Fibroblast of skin of back (primary cell): ENCODE measurements at regions not wholly inside any gene's neighbourhood (a gene's known extent, or its start where the extent isn't known, plus 50 kb on each side); places are given as distances from the start of the nearest gene placed in this dataset.

ENCODE experiments used
- DNase-seq: peaks from one replicate; pipeline ENCODE4 v3.0.0-alpha.2; 2013

GRCh38 chrX:39819921-39820849, 277.6 kb downstream of the BCOR start:
- DNase-seq, result no peak

GRCh38 chrX:39820938-39821708, 276.6 kb downstream of the BCOR start:
- peak; percentile 34 for DNase-seq

GRCh38 chrX:39821709-39822095, 276.1 kb downstream of the BCOR start:
- no peak for DNase-seq

- no peak for DNase-seq
Measured at GRCh38 chrX:39822133-39822748, 275.5 kb downstream of the BCOR start.

GRCh38 chrX:39823424-39823823, 274.3 kb downstream of the BCOR start:
- no peak for DNase-seq

GRCh38 chrX:39823854-39824253, 273.9 kb downstream of the BCOR start:
- no peak for DNase-seq

GRCh38 chrX:39826813-39827543, 270.8 kb downstream of the BCOR start:
- DNase-seq, result no peak

- DNase-seq, result no peak
Measured at GRCh38 chrX:39827951-39828350, 269.8 kb downstream of the BCOR start.

GRCh38 chrX:39828971-39829370, 268.8 kb downstream of the BCOR start:
- peak; percentile 60 for DNase-seq

- no peak for DNase-seq
Measured at GRCh38 chrX:39829965-39830364, 267.8 kb downstream of the BCOR start.

GRCh38 chrX:39830414-39830813, 267.3 kb downstream of the BCOR start:
- DNase-seq, result no peak

GRCh38 chrX:39832211-39832610, 265.5 kb downstream of the BCOR start:
- DNase-seq, result no peak

- DNase-seq, result no peak
Measured at GRCh38 chrX:39834600-39834999, 263.2 kb downstream of the BCOR start.

- DNase-seq, result no peak
Measured at GRCh38 chrX:39835241-39835640, 262.5 kb downstream of the BCOR start.

- DNase-seq, result no peak
Measured at GRCh38 chrX:39835776-39836175, 262.0 kb downstream of the BCOR start.

GRCh38 chrX:39836802-39837420, 260.8 kb downstream of the BCOR start:
- no peak for DNase-seq

GRCh38 chrX:39837688-39838087, 260.1 kb downstream of the BCOR start:
- no peak for DNase-seq

GRCh38 chrX:39839371-39839770, 258.4 kb downstream of the BCOR start:
- no peak for DNase-seq

- DNase-seq, result no peak
Measured at GRCh38 chrX:39840133-39840532, 257.6 kb downstream of the BCOR start.

GRCh38 chrX:39840581-39841093, 257.1 kb downstream of the BCOR start:
- no peak for DNase-seq

GRCh38 chrX:39841604-39842003, 256.2 kb downstream of the BCOR start:
- no peak for DNase-seq
